IPS DF 6.9 (cell line): ENCODE measurements at regions not wholly inside any gene's neighbourhood (a gene's known extent, or its start where the extent isn't known, plus 50 kb on each side); places are given as distances from the start of the nearest gene placed in this dataset.

Experiments used
- DNase-seq: peaks from one replicate; pipeline ENCODE4 v3.0.0-alpha.2; 2013; ENCODE audit warnings: low read depth, low spot score
- H3K27ac ChIP-seq: one replicate; pipeline ENCODE4 v1.5.1; 2013; ENCODE audit warnings: low read length, control low read depth
- H3K27me3 ChIP-seq: 2 replicates; pipeline ENCODE4 v1.6.1; 2013; ENCODE audit warnings: mild to moderate bottlenecking, low read length; ENCODE audit not compliant: control insufficient read depth, insufficient read depth
- H3K36me3 ChIP-seq: 2 replicates; pipeline ENCODE4 v1.6.1; 2013; ENCODE audit warnings: low read length; ENCODE audit not compliant: control insufficient read depth, insufficient read depth
- H3K4me1 ChIP-seq: 2 replicates; pipeline ENCODE4 v1.6.1; 2013; ENCODE audit warnings: low read length; ENCODE audit not compliant: control insufficient read depth, insufficient read depth
- H3K4me3 ChIP-seq: 2 replicates; pipeline ENCODE4 v1.5.1; 2013; ENCODE audit warnings: mild to moderate bottlenecking, low read length
- H3K9me3 ChIP-seq: 2 replicates; pipeline ENCODE4 v1.6.1; 2013; ENCODE audit warnings: low read length, inconsistent platforms; ENCODE audit not compliant: control insufficient read depth, insufficient read depth
- WGBS: extraction: QIAGEN DNeasy Blood & Tissue Kit; methylation state at CpG from one replicate; pipeline ENCODE4 v1.1.7; 2013; ENCODE audit warnings: mixed read lengths, missing lambda C conversion rate; ENCODE audit not compliant: insufficient read length, insufficient coverage; 5-methylcytosine and 5-hydroxymethylcytosine counted together

DNA sequence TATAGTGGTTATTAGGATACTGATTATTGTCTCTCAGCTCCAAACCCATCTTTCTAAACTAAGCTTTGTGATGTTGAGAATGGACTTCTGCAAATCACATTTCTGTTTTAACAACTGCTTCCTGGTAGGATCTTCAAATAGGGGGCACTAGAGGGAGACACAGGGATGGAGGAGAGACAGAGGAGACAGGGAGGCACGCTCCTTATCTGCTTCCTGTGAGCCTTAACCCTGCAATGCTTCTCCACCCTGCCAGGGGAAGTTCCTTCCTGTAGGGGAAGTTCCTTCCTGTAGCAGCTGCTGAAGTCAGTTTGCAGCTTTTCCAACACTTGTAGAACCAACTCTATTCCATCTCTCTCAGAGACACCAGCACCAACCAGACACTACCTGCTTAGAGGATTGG is 847.2 kb downstream of the CCSER2 start:
- no peaks in the 10 kb centered on the region for H3K4me1 ChIP-seq
- H3K36me3 ChIP-seq: no peaks in the 10 kb centered on the region
- H3K27me3 ChIP-seq: no peaks in the 10 kb centered on the region
- no peak overlapping the region for H3K4me3 ChIP-seq
- DNase-seq: peak; percentile 4
- no CpG with 5 or more reads among the region's 1 CpG for WGBS
- H3K9me3 ChIP-seq: no peaks in the 10 kb centered on the region
- no peak overlapping the region for H3K27ac ChIP-seq

DNA sequence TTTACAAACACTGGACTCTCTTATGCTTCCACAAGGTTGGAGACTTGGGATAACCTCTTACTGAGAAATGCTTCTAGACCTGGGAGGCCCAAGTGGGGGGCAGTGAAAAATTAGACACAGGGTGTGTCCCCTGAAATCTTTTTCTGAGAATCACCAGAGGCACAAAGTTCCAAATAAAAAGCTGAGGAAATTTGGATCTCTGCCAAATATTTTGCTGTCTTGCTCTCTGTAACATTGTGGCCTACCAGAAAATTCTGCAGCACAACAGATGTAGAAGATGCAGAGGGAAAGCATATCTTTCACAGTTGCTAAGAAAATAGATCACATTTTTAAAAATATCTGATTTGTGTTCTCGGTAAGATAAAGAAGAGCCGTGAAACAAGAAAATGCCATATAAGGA is 849.4 kb downstream of the CCSER2 start:
- no CpG with 5 or more reads among the region's 2 CpGs for WGBS

DNA sequence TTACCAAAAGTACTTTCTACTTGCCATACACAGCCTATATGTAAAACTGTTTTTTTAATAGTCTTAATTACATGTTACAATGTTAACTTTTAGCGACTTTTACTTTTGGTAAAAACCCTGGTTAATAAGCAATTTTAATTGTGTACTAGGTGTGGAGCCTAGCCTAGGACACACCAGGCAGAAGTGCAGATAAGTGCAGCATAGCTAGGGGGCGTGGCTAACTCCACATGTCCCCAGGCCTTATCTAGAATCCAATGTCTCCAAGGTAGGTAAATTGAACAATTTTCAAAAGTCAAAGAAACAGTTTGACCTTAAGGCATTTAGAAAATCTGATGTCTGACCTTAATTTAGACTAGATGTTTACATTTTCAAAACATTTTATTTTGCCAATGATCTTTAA is 858.7 kb downstream of the CCSER2 start:
- no peak overlapping the region for H3K4me3 ChIP-seq
- H3K9me3 ChIP-seq: no peaks in the 10 kb centered on the region
- H3K36me3 ChIP-seq: no peaks in the 10 kb centered on the region
- H3K27ac ChIP-seq: no peak overlapping the region
- H3K4me1 ChIP-seq: no peaks in the 10 kb centered on the region
- DNase-seq: no peak
- no peaks in the 10 kb centered on the region for H3K27me3 ChIP-seq
- no CpG with 5 or more reads among the region's 2 CpGs for WGBS

More for the DNA sequence above, 849.4 kb downstream of the CCSER2 start:
- Histone ChIP-seq H3K36me3 (no peaks in the 10 kb centered on the region), H3K27me3 (no peaks in the 10 kb centered on the region), H3K4me1 (no peaks in the 10 kb centered on the region), H3K27ac (no peak overlapping the region), H3K9me3 (no peaks in the 10 kb centered on the region), H3K4me3 (no peak overlapping the region)
- DNase-seq: no peak

DNA sequence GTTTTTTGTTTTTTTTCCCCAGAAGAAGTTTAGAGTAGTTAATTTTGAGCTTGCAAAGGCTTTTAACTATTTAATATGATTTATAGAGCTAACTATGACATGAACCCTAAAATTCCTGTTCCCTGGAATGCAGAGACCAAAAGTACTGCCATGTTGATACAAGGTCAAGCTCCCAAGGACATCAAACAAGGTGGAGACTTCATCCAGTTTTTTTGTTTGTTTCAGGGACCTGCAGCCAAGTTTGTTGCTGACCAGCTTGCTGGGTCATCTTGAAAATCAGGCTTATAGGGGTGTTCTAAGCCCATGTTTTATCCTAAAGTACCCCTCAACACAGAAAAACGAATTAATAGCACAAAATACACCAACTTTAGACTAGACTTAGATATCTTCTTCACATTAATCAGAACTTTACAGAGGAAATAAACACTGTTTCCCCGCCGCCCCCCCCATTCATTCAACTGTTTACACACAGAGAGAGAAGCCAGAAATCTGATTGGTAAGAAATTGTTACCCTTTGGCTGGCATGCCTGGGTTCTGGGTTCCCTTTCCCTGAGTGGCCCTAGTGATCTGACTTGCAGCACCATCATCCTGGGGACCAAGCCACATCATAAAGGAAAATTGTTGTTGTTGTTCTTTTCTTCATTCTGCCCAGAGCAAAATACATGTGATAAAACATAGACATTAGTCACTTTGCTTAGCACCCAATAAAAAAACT is 860.5 kb downstream of the CCSER2 start:
- no peak overlapping the region for H3K27ac ChIP-seq
- WGBS: no CpG with 5 or more reads among the region's 3 CpGs
- H3K36me3 ChIP-seq: no peaks in the 10 kb centered on the region
- no peaks in the 10 kb centered on the region for H3K9me3 ChIP-seq
- DNase-seq: no peak
- no peaks in the 10 kb centered on the region for H3K4me1 ChIP-seq
- no peak overlapping the region for H3K4me3 ChIP-seq
- no peaks in the 10 kb centered on the region for H3K27me3 ChIP-seq

DNA sequence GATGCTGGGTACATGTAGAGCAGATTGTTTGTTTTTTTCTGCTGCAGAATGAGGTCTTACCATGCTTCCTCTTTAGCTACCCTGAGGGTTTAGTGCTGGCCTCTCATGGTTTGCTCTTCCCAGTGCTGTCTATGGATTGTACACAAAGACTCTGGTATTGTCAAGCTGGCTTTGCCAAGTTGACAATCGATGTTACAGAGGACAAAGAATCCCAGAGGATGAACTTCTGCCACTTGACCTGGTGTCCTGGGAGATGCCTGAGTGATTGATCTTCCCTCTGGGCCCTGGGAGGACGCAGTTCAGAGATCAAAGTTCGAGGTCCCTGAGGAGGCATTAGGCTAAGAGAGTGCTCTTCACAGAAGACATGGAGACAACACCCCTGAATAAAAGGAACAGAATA is 865.4 kb downstream of the CCSER2 start:
- WGBS: no CpG with 5 or more reads among the region's 3 CpGs
- H3K27ac ChIP-seq: no peak overlapping the region
- H3K27me3 ChIP-seq: no peaks in the 10 kb centered on the region
- H3K4me1 ChIP-seq: no peaks in the 10 kb centered on the region
- no peaks in the 10 kb centered on the region for H3K36me3 ChIP-seq
- DNase-seq: no peak
- no peaks in the 10 kb centered on the region for H3K9me3 ChIP-seq
- no peak overlapping the region for H3K4me3 ChIP-seq

DNA sequence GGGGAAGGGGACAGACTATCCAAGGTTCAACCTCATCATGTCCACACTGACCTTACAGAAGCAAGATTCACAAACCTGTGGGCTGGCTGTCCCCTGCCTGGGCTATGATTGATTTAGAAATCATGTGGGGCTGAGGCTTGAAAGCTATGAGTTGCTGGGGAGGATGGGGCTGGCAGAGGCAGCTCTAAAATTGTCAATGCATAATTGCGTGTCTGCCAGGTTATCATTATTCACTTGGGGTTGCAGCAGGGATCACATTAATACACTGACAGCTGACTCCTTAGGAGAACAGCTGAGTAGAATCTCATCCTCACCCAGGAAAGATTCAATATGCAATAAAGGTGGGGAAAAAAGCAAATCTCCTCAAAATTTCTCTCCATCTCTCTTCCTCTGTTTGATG is 866.3 kb downstream of the CCSER2 start:
- H3K9me3 ChIP-seq: no peaks in the 10 kb centered on the region
- no peak overlapping the region for H3K4me3 ChIP-seq
- DNase-seq: no peak
- H3K4me1 ChIP-seq: no peaks in the 10 kb centered on the region
- H3K27ac ChIP-seq: no peak overlapping the region
- H3K36me3 ChIP-seq: no peaks in the 10 kb centered on the region
- no CpG with 5 or more reads among the region's 1 CpG for WGBS
- no peaks in the 10 kb centered on the region for H3K27me3 ChIP-seq

DNA sequence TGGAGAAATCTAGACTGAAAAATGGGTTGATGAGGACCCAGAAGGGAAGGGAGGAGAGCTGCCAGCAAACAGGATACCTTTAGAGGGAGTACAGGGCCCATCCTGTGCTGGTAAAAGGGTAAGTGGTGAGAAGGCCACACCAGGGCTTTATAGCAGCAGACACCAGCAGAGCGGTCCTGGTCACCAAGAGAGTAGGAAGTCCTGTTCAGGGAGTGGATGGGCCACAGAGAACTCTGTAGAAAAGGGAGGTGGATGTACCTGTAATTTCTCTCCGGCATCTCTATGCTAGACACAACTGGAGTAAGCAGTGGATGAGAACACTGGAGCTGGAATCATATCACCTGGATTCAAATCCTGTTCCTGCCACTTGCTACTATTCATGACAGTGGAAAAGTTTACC is 867.2 kb downstream of the CCSER2 start:
- H3K36me3 ChIP-seq: no peaks in the 10 kb centered on the region
- no peak overlapping the region for H3K27ac ChIP-seq
- no peaks in the 10 kb centered on the region for H3K4me1 ChIP-seq
- no CpG with 5 or more reads among the region's 2 CpGs for WGBS
- no peaks in the 10 kb centered on the region for H3K27me3 ChIP-seq
- no peak for DNase-seq
- H3K9me3 ChIP-seq: no peaks in the 10 kb centered on the region
- no peak overlapping the region for H3K4me3 ChIP-seq

DNA sequence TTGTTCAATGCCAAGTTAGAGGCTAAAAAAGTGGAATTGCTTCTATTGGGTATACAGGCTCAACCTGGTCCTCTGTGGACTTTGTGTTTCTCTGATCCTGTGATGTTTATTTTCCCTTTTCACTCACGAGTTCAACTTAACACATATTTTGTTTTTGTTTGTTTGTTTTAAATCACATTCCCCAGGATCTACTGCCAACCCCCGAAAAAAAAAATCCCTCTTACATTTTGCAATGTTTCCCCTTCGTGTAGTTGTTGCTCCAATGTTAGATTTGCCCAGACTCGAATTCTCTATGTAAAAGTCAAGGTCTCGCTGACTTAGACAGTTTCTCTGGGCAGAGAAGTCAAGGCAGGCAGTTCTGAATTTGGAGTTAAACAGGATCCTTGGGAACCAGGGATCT is 876.4 kb downstream of the CCSER2 start:
- WGBS: no CpG with 5 or more reads among the region's 5 CpGs
- DNase-seq: no peak
- H3K4me3 ChIP-seq: no peak overlapping the region
- no peaks in the 10 kb centered on the region for H3K36me3 ChIP-seq
- H3K9me3 ChIP-seq: no peaks in the 10 kb centered on the region
- H3K27me3 ChIP-seq: no peaks in the 10 kb centered on the region
- no peaks in the 10 kb centered on the region for H3K4me1 ChIP-seq
- no peak overlapping the region for H3K27ac ChIP-seq

DNA sequence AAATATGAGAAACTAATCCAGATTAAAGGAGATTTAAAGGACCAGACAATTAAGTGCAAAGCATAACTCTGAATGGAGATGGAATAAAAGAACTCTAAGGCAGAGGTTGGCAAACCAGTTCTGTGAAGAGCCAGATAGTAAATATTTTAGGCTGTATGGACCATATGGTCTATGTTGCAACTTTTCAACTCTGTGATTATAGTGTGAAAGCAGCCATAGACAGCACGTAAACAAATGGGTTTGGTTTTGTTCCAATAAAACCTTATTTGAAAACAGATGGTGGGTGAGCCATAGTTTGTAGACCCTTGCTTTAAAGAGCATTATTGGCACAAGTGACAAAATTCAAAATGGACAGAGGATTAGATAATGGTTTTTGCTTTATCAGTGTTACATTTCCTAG is 884.1 kb downstream of the CCSER2 start:
- no peak for DNase-seq
- Histone ChIP-seq H3K27ac (no peak overlapping the region), H3K9me3 (no peaks in the 10 kb centered on the region), H3K4me1 (no peaks in the 10 kb centered on the region), H3K4me3 (no peak overlapping the region), H3K27me3 (no peaks in the 10 kb centered on the region), H3K36me3 (no peaks in the 10 kb centered on the region)
- no CpG with 5 or more reads among the region's 1 CpG for WGBS

DNA sequence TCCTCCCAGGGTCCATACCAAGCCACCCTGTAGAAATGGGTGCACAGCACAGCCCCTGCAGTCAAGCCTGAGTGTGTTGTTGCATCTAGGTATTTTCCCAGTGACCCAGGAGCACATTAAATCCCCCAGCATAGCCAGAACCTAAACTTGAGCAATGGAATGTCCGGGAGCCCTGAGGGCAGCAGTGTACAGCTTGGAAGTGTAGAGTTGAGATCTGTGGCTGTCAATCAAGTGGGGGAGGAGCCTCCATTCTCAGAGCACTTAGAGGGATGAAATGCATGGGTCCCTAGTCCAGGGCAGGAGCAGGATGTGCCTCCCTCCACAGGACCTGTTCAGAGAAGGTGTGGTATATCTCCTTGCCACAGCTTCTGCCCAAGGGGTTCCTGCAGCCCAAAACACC is 885.1 kb downstream of the CCSER2 start:
- Histone ChIP-seq H3K9me3 (no peaks in the 10 kb centered on the region), H3K27ac (no peak overlapping the region), H3K27me3 (no peaks in the 10 kb centered on the region), H3K4me3 (no peak overlapping the region), H3K4me1 (no peaks in the 10 kb centered on the region), H3K36me3 (no peaks in the 10 kb centered on the region)
- no CpG with 5 or more reads among the region's 1 CpG for WGBS
- DNase-seq: no peak

DNA sequence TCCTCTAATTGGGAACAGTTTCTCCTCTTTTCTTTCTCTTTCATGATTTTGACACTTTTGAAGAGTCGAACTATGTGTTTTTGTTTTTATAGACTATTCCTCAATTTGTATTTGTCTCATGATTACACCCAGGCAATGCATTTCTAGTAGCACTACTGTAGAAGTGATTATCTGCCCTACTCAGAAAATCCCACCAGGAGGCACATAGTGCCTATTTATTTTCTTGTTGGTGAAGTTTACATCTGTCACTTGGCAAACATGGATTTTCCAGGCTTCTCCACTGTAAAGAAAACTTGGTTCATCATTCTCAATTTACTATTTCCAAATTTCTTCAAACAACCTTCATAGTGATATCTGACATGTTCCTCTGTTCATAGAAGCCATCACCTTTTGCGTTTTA is 893.9 kb downstream of the CCSER2 start:
- Histone ChIP-seq H3K36me3 (no peaks in the 10 kb centered on the region), H3K4me3 (no peak overlapping the region), H3K27ac (no peak overlapping the region), H3K9me3 (no peaks in the 10 kb centered on the region), H3K4me1 (no peaks in the 10 kb centered on the region), H3K27me3 (no peaks in the 10 kb centered on the region)
- DNase-seq: no peak
- WGBS: no CpG with 5 or more reads among the region's 2 CpGs
